HL-60/S4 treated with retinoic acid at 250 ng/mL for 4 days and 3 days (cell line): ENCODE measurements at regions not wholly inside any gene's neighbourhood (a gene's known extent, or its start where the extent isn't known, plus 50 kb on each side); places are given as distances from the start of the nearest gene placed in this dataset.

ENCODE experiments used
- in situ Hi-C: fragments of 300-500 bp; cut with MboI; formaldehyde crosslinking; loops from 2 replicates; pipeline ENCODE4 v1.7.0; 2022; ENCODE audit warnings: low sequenced_read_pairs

DNA sequence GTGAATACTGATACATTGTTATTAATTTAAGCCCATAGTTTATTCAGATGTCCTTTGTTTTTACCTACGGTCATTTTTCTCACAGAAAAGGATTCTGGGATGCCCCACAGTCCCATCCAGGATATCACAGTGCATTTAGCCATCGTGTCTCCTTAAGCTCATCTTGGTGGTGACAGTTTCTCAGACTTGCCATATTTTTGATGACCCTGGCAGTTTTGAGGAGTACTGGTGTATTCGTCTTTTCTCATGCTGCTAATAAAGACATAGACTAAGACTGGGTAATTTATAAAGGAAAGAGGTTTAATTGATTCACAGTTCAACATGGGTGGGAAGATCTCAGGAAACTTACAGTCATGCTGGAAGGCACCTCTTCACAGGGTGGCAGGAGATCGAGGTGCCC, 295.9 kb upstream of the CDH4 start:
- in situ Hi-C loops = no loop called here

DNA sequence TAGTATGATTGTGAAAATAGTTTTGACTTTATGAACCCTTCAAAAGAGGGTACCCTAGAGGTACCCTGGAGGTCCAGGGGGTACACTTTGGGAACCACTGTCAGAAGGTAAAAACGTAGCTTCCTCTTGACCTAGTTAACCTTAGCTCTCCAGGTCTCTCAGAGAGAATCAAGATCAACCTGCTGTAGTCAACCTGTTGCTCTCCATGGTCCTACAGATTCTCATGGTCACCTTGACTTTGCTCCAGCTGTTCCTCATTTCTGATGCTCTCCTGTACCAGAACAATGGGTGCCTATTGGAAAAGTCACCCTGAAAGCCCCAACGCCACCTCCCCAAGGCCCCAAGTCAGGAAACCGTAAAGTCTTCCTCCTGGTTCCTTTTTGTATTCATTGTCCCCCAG, 294.4 kb upstream of the CDH4 start:
- in situ Hi-C loops = no loop called here

DNA sequence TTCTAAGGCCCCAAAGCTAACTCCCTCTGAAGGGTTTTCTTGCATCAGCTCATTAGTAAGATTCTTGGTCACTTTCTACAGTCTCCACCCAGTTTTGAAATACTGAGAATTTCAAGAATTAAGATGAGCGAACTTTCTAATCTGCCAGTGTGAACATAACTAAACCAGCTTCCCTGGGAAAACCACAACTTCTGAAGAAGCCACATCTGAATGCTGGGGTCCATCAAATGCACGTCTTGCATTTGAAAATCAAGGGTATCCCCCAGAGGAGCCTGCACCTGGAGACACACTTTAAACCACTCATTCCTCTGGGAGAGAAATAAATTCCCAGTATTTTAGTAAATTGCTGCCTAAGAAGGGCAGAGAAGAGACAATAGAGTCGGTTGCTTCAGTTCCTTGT, 292.1 kb upstream of the CDH4 start:
- in situ Hi-C loops = no loop called here

DNA sequence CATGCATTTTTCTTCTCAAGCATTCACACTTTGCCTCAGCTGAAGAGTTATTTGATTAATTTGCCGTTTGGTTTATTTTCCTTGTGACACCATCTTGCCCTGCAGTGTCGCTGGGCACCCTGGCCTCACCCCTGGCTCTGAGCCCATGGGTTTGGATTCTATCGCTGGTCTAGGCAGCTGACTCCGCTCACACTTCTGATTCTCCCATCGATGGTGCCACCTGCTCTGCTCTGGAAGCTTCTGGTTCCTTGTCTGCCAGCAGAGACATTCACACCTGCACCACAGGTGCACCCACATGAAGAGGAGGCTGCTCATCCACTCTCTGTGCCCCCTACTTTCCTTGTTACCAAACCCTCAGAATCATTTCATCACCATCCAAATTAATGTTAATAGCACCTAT, 291.6 kb upstream of the CDH4 start:
- in situ Hi-C loops = no loop called here

DNA sequence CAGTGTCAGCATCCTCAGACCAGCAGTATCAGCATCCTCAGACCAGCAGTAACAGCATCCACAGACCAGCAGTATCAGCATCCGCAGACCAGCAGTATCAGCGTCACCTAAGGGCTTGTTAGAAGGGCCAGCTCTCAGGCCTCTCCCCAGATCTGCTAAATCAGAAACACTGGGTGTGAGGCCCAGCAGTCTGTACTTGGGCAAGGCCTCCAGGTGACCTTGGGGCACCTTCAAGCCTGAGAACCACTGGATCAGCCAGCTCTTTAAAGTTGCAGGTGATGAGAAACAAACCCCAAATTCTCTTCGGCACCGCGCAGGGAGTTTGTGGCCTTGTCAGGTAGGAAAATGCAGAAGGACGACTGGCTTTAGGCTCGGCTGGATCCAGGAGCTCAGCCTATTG, 290.5 kb upstream of the CDH4 start:
- in situ Hi-C loops = no loop called here

DNA sequence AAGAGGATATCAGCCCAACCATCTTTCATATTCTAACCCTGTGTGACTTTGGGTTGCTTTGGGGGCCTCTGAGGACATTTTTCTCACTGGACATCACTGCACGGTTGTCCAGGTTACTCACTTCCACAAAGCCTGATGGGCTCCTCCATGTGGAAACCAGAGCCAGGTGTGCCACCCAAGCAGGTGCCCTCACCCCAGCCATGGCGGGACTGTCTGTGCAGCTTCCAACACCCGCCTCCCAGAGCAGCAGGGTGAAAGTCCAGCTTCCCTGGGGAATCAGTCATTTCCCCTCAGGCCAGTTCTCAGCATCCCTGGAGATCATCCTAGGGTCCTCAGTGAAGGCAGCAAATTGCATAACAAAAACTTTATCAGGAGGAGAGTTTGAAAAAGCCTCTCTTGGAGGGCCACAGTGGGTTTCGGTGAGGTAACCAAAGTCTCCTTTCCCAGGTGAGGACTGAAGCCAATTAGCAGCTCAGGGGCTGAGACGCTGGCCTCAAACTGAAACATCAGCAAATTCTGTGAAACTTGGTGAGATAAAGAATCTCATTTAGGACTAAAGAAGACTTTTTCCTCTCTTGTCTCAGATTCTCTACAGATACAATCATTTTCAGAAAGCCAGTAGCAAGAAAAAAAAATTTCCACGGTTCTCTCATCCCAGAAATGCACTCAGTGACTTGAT, 289.6 kb upstream of the CDH4 start:
- in situ Hi-C loops = no loop called here

DNA sequence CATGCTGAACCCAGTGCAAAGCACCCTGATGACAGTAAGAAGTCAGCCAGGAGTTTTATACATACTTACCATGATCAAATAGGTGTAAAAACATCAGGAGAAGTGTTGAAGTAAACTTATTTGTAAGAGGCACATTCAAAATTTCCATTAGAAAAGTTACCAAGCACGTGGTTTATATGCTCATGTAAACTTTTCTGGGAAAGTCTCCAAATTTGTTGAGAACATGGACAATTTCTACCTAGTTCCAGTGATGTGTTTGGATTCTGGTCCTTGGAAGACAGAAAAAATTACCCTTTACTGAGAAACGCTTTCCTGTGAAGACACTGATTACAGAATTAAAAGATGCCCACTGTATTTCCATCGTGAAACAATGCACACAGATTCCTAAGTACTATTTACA, 288.9 kb upstream of the CDH4 start:
- in situ Hi-C loops = no loop called here

DNA sequence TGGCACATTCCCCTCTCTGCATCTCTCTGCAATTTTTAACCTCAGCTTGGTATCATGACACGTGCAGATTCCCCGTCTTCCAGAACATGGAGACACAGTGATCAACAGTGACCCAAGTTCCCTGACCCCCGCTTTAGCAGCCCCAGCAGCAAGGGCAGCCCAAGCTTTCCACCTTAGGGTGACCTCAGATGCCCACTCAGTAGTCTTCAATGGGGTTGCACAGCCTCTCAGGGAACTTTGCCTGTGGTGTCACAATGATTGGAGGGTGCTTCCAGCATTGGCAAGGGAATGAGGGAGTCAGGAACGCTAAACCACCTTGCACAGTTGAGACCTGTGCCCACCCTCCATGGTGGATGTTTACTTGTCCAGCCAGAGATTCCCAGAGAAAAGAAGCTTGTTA, 287.1 kb upstream of the CDH4 start:
- in situ Hi-C loops = no loop called here

DNA sequence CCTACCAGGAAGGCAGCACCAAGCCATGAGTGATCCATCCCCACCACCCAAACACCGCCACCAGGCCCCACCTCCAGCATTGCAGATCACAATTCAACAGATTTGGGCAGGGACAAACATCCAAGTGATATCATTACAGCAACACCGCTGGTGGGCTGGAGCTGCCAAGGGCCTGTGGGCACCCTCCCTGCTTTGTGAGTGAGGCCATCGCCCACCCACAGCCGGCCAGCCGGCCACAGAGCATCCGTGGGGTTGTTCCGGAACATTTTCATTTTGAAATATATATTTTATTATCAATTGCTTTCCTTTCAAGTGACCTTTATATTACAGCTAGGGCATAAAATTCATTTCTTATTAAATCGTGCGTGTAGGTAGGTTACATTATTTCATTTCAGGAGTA, 286.0 kb upstream of the CDH4 start:
- in situ Hi-C loops = no loop called here

DNA sequence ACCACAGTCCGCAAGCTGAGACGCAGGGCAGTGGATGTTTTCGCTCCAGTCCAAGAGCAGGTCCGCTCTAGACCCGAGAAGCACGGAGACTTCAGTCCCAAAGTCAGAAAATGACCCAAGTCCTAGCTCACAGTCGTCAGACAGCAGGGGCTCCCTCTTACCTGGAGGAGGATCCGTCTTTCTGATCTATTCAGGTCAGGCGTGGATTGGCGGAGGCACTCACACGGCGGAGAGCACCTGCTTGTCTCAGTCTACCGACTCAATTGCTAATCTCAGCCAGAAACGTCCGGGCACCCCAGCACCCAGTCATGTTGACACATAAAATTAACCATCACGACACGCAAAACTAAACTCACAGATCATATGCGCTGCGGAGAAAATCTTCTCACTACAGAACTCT, 285.3 kb upstream of the CDH4 start:
- in situ Hi-C loops = no loop called here

DNA sequence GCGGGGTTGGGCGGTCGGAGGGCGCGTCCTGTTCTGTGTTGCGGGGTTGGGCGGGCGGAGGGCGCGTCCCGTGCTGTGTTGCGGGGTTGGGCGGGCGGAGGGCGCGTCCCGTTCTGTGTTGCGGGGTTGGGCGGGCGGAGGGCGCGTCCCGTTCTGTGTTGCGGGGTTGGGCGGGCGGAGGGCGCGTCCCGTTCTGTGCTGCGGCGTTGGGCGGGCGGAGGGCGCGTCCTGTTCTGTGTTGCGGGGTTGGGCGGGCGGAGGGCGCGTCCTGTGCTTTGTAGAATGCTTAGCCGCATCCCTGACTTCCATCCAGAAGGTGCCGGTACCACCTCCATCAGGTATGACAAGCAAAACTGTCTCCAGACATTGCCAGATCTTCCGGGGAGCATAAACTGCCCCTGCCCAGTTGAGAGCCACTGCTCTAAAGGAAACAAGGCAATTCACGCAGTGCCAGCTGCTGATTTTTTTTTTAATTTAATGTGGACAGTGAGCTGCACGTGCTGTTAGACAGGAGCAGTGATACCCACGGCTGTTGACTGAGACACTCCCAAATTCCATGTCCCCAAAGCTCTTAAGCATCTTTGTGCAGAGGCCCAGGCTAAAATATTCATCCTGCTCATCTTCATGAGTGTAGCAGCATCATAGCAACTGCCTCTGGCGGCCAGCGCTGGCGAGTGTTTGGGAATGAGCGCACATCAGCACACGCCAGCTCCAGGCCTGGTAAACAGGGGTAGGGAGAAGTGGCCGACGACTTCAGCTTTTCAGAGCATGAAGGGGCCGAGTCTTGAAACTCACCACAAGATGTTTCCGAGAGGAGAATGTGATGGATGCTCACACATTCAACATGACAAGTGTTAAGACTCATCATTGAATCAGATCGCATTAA, 284.4 kb upstream of the CDH4 start:
- in situ Hi-C loops = no loop called here

DNA sequence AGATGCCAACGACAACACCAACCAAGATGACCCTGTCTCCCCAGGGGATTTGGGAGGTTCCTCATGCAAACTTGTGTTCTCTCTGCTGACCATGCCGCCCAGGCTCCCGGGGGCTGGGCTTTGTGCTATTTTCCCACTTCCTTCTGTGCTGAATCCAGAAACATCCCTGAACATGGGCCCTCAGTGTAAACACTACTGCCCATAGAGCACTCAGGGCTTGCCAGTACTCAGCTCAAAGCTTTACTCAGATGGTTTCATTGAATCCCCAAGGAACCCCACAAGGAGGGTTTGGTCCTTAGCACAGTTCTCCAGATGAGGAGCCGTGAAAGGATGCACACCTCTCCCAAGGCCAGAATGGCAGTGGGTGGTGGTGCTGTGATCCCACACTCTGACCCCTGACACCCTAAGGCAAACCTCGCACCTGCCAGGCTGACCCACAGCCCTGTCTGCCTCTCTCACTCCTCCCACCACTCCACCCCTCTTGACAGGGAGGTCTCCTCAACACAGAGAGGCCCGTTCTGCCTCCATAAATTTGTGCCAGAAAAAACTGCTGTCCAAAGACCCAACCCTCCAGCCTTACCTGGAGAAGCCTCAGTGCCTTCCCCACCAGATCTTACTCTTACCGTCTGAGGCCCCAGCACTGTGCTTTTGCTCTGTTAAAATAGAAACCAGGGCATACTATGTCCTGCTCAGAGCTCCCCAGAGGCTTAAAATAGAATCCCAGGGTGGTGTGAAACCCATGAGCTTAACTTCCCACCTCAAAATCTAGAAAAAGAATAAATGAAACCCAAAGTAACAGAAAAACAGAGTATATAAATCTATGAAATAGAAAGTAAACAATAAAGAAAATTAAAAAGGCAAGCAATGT, 283.0 kb upstream of the CDH4 start:
- in situ Hi-C loops = no loop called here

DNA sequence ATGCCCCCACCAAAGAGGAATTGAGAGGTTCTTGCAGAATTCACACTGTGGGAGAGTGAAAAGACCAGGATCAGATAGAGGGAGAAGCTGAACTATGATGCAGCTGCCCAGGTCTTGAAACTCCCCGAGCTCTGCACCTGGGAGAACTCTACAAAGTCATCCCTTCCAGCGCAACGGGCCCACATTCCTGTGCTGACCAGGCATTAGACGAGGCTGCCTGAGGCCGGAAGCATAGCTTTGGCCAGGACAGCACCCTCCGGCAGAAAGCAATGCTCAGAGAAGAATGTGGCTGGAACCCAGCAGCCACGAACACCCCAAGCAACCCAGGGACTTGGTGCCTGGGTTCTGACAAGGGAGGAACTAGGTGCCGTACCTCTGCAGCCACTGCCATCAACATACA, 281.5 kb upstream of the CDH4 start:
- in situ Hi-C loops = no loop called here

DNA sequence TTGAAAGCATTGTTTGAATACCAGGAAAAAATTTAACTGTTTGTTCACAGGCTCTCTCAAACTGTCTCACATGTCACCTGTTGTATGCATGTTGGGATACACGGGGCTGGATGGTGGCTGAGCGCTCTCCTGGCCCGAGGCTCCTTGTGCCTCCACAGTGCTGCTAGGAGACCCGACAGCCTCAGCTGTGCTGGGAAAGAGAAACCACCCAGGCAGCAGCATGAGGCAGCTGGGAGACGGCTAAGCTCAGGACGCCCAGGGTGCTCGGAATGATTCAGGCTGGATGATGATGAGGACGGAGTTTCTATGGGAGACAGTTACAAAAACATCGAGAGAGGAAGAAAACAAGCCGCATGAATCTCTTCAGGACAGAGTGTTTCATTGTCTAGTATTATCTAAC, 278.0 kb upstream of the CDH4 start:
- in situ Hi-C loops = no loop called here

DNA sequence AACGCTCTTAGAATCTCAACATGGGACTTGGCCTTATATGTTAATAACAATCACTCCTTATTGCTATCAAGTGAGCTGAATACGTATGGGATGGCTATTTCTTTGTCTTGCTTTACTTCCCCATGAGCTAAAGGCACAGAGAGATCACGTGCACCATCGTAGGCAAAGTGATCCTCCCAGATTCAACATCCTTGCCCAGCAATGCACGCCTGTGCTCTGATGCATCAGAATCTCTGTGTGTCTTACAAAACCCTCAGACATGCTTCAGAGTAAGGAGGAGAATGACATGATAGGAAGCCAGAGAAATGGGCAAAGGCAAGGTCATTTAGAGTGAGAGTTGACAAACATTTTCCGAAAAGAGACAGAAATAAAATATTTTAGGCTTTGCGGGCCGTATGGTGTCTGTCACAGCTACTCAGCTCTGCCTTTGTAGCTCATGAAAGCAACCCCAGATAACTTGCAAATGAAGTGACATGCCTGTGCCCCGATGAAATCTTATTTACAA, 277.6 kb upstream of the CDH4 start:
- in situ Hi-C loops = no loop called here

DNA sequence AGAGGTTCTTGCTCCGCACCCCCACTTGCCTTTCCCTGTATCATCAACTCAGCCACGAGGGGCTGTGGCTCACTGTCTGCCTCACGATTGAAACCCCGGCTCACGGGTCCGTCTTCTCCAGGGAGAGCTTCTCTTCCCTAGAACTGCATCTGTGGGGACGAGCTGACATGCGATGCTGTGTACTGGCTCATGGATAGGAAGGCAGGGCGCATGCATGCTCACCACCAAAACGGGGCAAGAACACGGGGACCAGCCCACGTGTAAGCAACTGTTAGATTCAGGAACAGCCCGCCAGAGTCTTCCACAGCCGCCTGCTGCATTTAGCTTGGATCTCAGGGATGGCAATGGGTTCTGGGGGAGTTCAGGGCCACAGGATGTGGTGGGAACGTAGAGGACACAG, 275.9 kb upstream of the CDH4 start:
- in situ Hi-C loops = no loop called here

DNA sequence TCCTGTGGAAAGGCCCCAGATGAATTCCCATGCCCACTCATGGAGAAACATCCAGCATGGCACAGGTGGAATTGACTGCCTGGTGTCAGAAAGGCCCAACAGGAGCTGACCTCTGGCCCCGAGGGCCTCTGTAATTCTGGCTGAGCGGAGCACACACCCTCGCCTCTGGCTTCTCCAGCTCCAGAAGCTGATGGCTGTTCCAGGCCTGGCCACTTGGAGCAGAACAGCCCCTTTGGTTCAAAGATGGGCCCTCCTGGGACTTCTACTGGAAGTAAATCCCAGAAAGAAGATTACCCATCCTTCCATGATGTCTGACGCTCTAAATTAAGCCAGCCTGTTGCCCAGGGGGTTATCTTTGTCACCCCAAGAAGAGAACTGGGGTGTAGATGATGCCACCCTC, 275.1 kb upstream of the CDH4 start:
- in situ Hi-C loops = no loop called here

DNA sequence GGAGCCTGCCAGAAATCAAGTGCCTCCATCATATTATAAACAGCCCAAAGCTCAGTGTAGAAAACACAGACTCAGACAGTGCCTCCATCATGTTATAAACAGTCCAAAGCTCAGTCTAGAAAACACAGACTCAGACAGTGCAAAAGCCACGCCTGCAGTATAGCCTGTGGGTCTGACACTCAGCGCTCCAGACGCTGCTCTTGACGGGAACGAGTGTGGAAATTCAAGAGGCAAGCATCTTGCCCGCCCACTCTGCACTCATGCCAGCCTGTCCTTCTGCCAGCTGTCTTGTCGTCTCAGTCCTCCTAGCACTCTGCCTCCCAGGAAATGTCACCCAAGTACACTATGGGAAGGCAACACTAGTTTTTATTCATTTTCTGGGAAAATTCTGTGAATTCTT, 274.2 kb upstream of the CDH4 start:
- in situ Hi-C loops = no loop called here

DNA sequence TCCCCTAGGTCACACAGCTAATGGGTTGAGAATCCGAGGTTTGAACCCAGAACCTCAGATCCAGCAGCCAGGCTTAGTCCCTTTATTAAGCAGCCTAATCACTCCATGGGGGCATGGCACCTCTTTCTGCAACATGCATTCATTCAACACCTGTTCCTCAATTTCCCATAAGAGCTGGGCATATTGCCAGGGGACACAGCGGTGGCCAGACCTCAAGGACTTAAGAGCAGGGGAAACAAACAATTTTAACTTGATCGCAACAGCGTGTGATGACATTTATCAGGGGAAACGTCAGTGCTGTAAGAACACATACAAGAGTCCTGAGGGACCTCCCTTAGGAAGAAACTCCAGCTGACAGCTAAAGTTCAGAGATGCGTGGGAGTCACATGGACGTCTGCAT, 267.4 kb upstream of the CDH4 start:
- in situ Hi-C loops = no loop called here

DNA sequence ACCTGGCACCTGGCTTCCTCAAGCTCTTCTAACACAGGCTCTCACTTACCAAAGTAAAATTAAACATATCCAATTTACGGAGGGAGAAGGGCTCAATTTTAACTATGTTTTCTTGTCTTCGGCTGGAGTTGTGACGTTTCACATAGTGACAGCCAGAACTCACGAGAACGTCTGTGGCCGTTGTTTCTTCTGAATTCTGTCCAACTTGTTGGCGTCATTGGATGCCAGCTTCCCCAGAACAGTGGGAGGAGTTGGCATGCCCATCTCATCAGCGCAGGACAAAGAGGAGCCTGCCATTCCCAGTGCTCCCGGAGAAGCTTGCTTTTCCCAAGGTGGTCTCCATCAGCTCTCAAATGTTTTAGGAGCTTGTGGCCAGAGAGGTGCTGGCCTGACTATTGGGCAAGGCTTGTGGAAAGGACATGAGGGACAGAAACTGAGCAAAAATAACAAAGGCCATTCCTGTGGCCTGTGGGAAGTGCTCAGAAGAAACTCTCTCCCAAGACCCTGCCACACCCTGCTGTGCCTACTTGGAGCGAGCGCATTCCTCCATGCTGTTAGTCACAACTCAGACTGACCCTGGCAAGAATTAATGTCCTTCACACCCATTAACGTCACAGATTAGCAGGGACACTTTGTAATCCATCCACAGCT, 265.4 kb upstream of the CDH4 start:
- in situ Hi-C loops = no loop called here

DNA sequence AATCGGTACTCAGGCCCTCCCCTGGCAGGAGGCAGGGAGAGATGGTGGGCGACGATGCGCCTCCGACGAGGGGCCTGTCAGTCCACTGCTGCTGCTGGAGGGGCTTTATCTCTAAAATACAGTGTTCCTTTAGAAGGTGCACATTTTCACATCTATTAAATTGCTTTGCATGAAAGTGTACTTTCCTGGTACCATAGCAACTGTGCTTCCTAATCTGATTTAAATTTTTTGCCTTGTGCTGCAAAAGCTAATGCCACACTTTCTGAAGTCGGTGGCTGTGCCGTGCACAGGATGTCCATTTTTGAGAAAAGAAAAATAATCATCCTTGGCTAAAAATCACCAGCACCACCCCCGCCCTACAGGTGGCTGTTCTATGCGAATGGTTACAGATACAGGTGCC, 262.0 kb upstream of the CDH4 start:
- in situ Hi-C loops = no loop called here
